Muscle layer of colon (tissue), 2 donors: ENCODE measurements at regions not wholly inside any gene's neighbourhood (a gene's known extent, or its start where the extent isn't known, plus 50 kb on each side); places are given as distances from the start of the nearest gene placed in this dataset.
"Not testable (repeated sequence)": the region's sequence is repeated elsewhere in the genome, so short reads cannot be mapped to it uniquely, and the experiment has no call there.

Experiments used
- H3K27ac ChIP-seq: one replicate; pipeline ENCODE4 v1.7.0; 2013; ENCODE audit warnings: low read depth, mild to moderate bottlenecking, low read length, moderate library complexity
- H3K27me3 ChIP-seq, 2 donors: one replicate each; pipeline ENCODE4 v1.7.0; 2013; ENCODE audit warnings: low read length in 2 of 2, mild to moderate bottlenecking in 2 of 2; ENCODE audit not compliant: insufficient read depth in 2 of 2, control insufficient read depth in 1 of 2
- H3K36me3 ChIP-seq: one replicate; pipeline ENCODE4 v1.7.0; 2013; ENCODE audit warnings: mild to moderate bottlenecking, low read length; ENCODE audit not compliant: insufficient read depth
- H3K4me1 ChIP-seq: one replicate; pipeline ENCODE4 v1.7.0; 2013; ENCODE audit warnings: mild to moderate bottlenecking, low read length; ENCODE audit not compliant: insufficient read depth
- H3K4me3 ChIP-seq, 2 donors: one replicate each; pipeline ENCODE4 v1.7.0; 2013; ENCODE audit warnings: low read length in 2 of 2, low read depth in 1 of 2, mild to moderate bottlenecking in 1 of 2, moderate library complexity in 1 of 2
- H3K9ac ChIP-seq: one replicate; pipeline ENCODE4 v1.7.0; 2013; ENCODE audit warnings: low read length
- H3K9me3 ChIP-seq: one replicate; pipeline ENCODE4 v1.7.0; 2013; ENCODE audit warnings: mild to moderate bottlenecking, low read length
- donor health status: abdominal sarcoma.
- donor health status: Adenocarcinoma of cecum.

DNA sequence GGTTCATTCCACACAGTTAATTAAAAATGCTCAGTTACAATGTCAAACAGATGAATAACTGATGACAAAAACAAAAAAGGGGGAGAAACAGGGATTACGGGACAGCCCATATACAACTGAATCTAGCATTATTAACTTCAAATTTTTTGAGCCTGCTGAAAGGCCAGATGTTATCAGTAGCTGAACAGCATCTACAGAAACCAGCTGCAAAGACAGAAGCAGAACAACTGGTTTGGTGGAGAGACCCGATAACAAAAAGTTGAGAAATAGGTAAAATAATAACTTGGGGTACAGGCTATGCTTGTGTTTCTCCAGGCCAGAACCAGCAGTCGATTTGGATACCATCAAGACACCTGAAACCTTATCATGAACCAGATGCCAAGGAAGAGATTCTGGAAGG, 109.8 kb downstream of the SEPTIN7 start:
- H3K9me3 ChIP-seq, H3K9ac ChIP-seq, H3K4me3 ChIP-seq, H3K27me3 ChIP-seq, H3K27ac ChIP-seq, H3K4me1 ChIP-seq, H3K36me3 ChIP-seq: not testable (repeated sequence)

DNA sequence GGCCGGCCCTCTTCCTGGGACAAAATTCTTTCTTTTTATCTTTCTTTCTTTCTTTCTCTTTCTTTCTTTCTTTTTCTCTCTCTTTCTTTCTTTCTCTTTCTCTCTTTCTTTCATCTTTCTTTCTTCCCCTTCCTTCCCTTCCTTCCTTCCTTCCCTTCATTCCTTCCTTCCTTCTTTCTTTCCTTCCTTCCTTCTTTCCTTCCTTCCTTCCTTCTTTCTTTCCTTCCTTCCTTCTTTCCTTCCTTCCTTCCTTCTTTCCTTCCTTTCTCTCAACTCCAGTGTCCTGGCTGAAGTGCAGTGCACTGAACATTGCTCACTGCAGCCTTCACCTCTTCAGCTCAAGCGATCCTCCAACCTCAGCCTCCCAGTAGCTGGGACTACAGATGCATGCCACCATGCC, 112.5 kb downstream of the SEPTIN7 start:
- H3K4me3 ChIP-seq, H3K4me1 ChIP-seq, H3K9me3 ChIP-seq, H3K27me3 ChIP-seq, H3K9ac ChIP-seq, H3K36me3 ChIP-seq, H3K27ac ChIP-seq: not testable (repeated sequence)

DNA sequence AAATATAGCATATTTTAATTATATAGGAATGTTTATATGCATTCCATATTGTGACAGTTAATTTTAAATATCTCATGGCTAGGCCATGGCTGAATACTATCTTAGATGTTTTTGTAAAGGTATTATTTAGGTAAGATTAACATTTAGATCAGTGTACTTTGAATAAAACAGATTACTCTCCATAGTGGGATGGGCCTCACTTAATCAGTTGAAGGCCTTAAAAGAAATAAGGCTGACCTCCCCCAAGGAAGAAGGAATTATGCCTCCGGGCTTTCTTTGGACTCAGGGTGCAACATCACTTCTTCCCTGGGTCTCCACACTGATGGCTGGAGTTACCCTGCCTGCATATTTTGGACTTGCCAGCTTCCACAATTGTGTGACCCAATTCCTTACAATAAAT, 113.4 kb downstream of the SEPTIN7 start:
- not testable (repeated sequence) for H3K27me3 ChIP-seq, H3K4me3 ChIP-seq, H3K4me1 ChIP-seq, H3K27ac ChIP-seq, H3K9me3 ChIP-seq, H3K36me3 ChIP-seq, H3K9ac ChIP-seq

DNA sequence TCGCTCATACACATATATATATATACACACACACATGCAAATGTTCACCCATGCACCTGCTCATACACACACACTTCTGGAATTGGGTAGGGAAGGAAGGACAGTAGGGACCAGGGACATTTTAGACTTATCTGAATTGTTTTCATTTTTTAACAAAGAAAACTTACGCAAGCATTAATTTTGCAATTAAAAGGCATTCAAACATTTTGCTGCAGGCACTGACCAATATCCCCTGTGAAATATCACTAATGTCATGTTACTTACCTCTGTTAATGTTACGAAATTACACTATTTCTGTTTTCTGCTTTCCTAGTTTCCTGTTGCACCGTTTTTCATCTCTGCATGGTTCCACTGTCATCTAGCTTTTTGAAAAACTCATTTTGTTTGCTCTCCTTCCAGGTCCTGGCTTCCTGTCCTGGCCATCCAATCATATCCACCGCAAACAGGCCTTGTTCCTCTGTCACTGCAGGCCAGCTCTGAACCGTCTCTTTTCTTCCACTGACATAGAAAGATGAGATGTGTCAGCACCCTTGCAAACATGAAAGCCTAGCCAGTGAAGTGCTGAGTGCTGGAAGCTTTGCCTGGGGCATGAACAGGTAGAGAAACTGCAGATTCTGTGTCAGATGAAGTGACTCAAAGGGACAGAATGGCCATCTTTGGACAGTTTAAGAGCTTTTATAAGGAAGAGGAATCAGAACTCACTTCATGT, 114.5 kb downstream of the SEPTIN7 start:
- not testable (repeated sequence) for H3K4me1 ChIP-seq

DNA sequence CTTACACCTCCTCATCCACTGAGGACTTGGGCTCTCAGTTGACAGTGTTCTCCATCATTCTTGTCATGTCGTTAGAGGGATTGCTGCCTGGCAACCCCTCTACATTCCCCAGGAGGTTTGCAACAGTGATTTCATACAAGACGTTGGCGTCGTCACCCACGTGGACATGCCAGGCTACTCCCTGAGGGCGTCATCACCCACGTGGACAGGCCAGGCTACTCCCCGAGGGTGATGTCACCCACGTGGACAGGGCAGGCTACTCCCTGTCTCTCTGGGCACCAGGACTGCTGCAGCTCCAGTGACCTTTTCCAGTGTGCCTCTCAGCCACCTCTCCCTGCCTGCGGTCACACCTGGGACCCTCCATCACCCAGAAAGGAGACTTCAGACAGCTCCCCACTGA, 117.4 kb downstream of the SEPTIN7 start:
- not testable (repeated sequence) for H3K27me3 ChIP-seq, H3K4me3 ChIP-seq, H3K27ac ChIP-seq, H3K4me1 ChIP-seq, H3K9ac ChIP-seq, H3K36me3 ChIP-seq, H3K9me3 ChIP-seq

More for the DNA sequence above, 114.5 kb downstream of the SEPTIN7 start:
- H3K9me3 ChIP-seq, H3K4me3 ChIP-seq, H3K36me3 ChIP-seq, H3K9ac ChIP-seq, H3K27ac ChIP-seq, H3K27me3 ChIP-seq: not testable (repeated sequence)

DNA sequence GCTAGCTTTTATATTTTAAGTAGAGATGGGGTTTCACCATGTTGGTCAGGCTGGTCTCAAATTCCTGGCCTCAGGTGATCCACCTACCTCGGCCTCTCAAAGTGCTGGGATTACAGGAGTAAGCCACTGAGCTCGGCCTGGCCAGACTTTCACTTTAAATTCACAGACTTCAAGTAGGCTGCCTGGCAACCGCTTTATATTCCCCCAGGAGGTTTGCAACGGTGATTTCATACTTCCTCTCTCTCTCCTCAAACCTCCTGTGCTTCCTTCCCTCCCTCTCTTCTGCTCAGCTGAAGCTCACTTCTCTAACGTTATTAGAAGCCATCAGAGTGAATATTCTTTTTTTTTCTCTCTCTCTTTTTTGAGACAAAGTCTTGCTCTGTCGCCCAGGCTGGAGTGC, 118.8 kb downstream of the SEPTIN7 start:
- not testable (repeated sequence) for H3K4me1 ChIP-seq, H3K27me3 ChIP-seq, H3K9me3 ChIP-seq, H3K27ac ChIP-seq, H3K9ac ChIP-seq, H3K36me3 ChIP-seq, H3K4me3 ChIP-seq

DNA sequence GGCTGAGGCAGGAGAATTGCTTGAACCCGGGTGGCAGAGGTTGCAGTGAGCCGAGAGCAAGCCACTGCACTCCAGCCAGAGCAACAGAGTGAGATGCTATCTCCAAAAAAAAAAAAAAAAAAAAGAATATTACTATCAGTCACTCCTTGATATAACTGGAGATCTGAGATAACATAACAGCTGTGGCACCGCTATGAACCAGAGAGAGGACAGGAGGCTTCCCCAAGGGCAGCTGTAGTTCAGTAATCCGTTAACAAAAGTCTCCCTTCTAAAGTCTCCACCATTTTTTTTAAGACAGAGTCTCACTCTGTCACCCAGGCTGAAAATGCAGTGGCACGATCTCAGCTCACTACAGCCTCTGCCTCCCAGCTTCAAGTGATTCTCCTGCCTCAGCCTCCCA, 120.5 kb downstream of the SEPTIN7 start:
- not testable (repeated sequence) for H3K36me3 ChIP-seq, H3K27ac ChIP-seq, H3K4me3 ChIP-seq, H3K4me1 ChIP-seq, H3K27me3 ChIP-seq, H3K9ac ChIP-seq, H3K9me3 ChIP-seq

DNA sequence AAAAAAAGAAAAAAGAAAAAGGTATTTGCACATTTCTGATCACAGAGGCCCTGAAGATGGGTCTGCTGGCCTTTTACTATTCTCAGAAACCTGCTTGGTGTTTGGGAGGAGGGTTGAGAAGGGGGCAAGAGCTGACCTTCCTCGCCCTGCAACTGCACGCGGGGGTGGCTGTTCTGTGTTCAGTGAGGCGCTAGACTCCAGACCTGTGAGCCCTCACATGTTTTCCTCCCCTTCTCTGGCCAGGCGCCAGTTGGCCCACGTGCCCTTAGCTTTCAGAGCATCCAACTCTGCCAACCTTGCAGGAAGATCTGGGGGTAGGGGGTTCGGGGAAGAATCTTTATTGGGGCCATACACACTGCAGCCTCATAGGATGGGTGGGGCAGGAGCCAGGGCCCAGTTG, 123.8 kb downstream of the SEPTIN7 start:
- H3K4me3 ChIP-seq, H3K36me3 ChIP-seq, H3K27me3 ChIP-seq, H3K4me1 ChIP-seq, H3K9me3 ChIP-seq, H3K27ac ChIP-seq, H3K9ac ChIP-seq: not testable (repeated sequence)

DNA sequence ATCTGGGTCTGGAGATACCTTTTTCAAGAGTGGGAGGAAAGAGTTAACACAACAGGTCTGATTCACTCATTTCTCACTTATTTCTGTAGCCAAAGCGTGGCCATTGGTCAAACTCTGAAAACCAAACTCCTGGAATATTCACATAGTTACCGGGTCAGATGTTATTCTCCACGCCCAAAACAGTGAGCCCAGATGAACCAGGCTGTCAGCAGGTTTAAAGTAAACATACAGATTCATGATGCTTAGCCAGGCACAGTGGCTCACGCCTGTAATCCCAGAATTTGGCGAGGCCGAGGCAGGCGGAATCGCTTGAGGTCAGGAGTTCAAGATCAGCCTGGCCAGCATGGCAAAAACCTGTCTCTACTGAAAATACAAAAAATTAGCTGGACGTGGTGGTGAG, 126.1 kb downstream of the SEPTIN7 start:
- H3K9ac ChIP-seq, H3K4me1 ChIP-seq, H3K27me3 ChIP-seq, H3K36me3 ChIP-seq, H3K27ac ChIP-seq, H3K9me3 ChIP-seq, H3K4me3 ChIP-seq: not testable (repeated sequence)

DNA sequence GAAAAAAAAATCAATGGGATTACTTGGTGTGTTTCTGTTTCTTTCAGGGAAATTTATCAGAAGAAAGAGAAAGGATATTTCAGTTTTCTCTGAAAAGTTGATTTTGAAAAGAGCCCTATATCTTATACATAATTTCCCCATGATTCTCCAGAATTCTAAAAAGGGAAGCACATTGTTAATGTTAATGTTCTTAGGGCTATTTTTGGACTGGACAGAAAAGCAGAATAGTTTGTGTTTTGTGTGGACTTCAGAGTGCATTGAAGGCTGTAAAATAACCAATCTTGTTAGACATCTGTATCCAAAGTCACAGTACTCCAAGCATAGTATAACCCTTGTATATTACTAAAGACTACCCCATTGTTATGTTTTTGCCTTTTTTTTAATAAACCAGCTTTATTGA, 130.3 kb downstream of the SEPTIN7 start:
- not testable (repeated sequence) for H3K4me3 ChIP-seq, H3K9ac ChIP-seq, H3K36me3 ChIP-seq, H3K27ac ChIP-seq, H3K27me3 ChIP-seq, H3K9me3 ChIP-seq, H3K4me1 ChIP-seq

DNA sequence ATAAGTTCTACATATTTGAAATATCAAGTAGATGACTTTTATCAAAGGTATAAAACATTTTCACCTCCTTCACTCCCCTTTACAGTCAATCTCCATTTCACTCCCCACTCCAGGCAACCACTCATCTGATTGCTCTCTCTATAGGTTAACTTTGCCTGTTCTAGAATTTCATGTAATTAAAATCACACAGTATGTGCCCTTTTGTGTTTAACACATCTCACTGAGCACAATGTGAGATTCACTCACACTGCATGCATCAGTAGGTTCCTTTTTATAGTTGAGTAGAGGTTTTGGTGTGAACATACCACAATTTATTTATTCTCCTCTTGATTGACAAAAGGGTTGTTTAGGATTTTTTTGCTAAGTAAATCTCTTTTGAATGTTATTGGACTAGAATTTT, 130.7 kb downstream of the SEPTIN7 start:
- H3K9me3 ChIP-seq, H3K9ac ChIP-seq, H3K27ac ChIP-seq, H3K36me3 ChIP-seq, H3K27me3 ChIP-seq, H3K4me1 ChIP-seq, H3K4me3 ChIP-seq: not testable (repeated sequence)

DNA sequence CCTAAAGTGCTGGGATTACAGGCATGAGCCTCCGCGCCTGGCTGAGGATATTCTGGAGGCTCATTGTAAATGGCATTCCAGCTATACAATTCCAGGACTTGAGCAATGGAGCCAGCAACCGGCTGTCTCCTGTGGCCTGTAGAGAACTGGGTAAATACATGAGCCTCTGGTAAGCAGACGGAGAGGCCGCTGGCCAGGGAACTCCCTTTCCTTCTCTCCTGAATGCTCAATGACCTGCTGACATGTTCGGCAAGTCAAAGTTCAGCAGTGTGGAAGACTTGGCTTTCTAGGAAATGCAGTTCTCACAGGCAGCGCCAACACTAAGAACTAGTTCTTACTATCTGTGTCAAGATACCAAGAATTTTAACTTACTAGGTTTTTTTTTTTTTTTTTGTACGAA, 139.8 kb downstream of the SEPTIN7 start:
- not testable (repeated sequence) for H3K27me3 ChIP-seq, H3K4me3 ChIP-seq, H3K9me3 ChIP-seq, H3K36me3 ChIP-seq, H3K9ac ChIP-seq, H3K4me1 ChIP-seq, H3K27ac ChIP-seq
